ENCODE measurements at regions not wholly inside any gene's neighbourhood (a gene's known extent, or its start where the extent isn't known, plus 50 kb on each side); places are given as distances from the start of the nearest gene placed in this dataset.

- Histone ChIP-seq H3K9me3 (no peaks in the 10 kb centered on the region), H3K4me1 (no peaks in the 10 kb centered on the region), H3K27ac (no peak overlapping the region), H3K36me3 (no peaks in the 10 kb centered on the region), H3K4me3 (no peak overlapping the region), H3K27me3 (no peaks in the 10 kb centered on the region)
- intact Hi-C loops (cut with DNase I; ENCODE audit: low total_unique reads): loop anchor here (5.0 kb wide), 2 partner anchors 129 to 199 kb away; no protein-coding TSS in a partner anchor
- TF ChIP-seq POLR2A (IDR thresholded peaks at IDR 0.05) (no peak), CTCF (IDR thresholded peaks at IDR 0.05) (peak; percentile 78 to 92 (median 84))
- DNase-seq: peak in 1 of 2 donors; percentile 62
Observed at GRCh38 chr3:16048435-16049318, 125.8 kb upstream of the GALNT15 start.

DNA sequence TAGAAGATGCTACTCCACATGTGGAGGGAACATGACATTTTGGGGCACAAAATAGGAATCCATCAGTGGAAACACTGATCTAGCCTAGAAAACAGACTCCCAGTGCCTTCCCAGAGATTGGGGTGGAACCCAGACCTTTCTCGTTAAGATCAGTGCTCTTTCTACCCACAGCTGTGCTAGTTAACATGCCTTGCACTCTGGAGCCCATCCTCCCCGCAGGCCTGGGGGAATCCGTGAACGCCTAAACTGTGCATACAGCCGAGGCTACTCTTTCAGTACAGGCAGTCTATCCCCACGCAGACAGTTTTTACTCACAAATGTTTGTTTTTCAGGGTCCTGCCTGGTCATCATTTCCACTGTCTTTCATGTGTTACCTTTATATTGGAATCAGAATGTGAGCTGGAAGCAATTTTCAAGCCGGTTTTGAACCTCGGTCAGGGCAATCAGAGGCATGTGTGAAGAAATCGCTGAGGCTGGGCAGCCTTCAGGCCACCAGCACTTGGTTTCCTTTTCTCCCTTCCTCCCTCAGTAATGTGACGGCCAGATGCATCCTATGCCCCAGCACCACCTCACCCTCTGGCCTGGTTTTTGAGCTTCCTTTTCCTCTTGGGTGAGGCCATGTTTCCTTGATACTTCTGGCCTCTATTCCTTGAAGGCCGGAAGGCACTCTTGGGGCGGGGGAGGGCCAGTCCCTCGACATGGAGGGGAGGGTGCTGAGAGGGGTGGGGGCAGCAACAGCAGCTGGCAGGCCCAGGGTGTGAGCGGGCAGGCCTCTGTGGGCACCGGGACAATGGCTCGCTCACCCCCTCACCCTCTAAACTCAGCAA lies 123.6 kb upstream of the GALNT15 start:
- no peaks in the 10 kb centered on the region for H3K9me3 ChIP-seq
- no peak for TF ChIP-seq POLR2A (IDR thresholded peaks at IDR 0.05)
- TF ChIP-seq CTCF (IDR thresholded peaks at IDR 0.05): no peak
- H3K27ac ChIP-seq: peak overlapping the region; percentile 54 to 65
- peak in 1 of 2 donors; percentile 52 for DNase-seq
- no peak overlapping the region for H3K4me3 ChIP-seq
- no peaks in the 10 kb centered on the region for H3K27me3 ChIP-seq
- intact Hi-C loops (cut with DNase I; ENCODE audit: low total_unique reads): no loop called here
- H3K4me1 ChIP-seq: no peaks in the 10 kb centered on the region
- no peaks in the 10 kb centered on the region for H3K36me3 ChIP-seq

DNA sequence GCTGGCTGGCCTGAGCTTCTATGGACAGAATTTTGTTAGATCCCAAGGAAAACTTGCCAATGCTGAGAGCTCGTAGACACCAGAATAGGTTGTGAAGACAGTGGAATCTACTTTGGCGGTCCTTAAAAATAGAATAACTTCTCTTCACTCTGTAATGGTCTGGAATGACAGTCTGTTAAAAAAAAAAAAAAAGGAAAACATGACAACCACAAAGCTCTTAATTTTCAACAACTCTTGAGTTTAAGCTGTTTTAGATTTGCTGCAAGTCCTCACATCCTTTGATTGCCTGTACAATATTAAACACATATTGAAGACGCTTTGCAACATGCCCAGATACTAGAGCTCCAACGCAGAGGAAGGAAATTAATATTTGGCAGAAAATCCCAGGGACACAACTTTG lies 122.8 kb upstream of the GALNT15 start:
- TF ChIP-seq POLR2A (IDR thresholded peaks at IDR 0.05): no peak
- TF ChIP-seq CTCF (IDR thresholded peaks at IDR 0.05): no peak
- Histone ChIP-seq H3K9me3 (no peaks in the 10 kb centered on the region), H3K4me1 (no peaks in the 10 kb centered on the region), H3K4me3 (no peak overlapping the region), H3K27ac (peak overlapping the region; percentile 48 to 65), H3K36me3 (no peaks in the 10 kb centered on the region), H3K27me3 (no peaks in the 10 kb centered on the region)
- intact Hi-C loops (cut with DNase I; ENCODE audit: low total_unique reads): no loop called here
- no peak for DNase-seq

GRCh38 chr3:16052964-16053363 lies 121.5 kb upstream of the GALNT15 start:
- intact Hi-C loops (cut with DNase I; ENCODE audit: low total_unique reads): no loop called here
- Histone ChIP-seq H3K4me1 (no peaks in the 10 kb centered on the region), H3K9me3 (no peaks in the 10 kb centered on the region), H3K4me3 (no peak overlapping the region), H3K27ac (no peak overlapping the region), H3K36me3 (no peaks in the 10 kb centered on the region), H3K27me3 (no peaks in the 10 kb centered on the region)
- DNase-seq: no peak
- TF ChIP-seq CTCF (IDR thresholded peaks at IDR 0.05): no peak
- TF ChIP-seq POLR2A (IDR thresholded peaks at IDR 0.05): no peak

- no peaks in the 10 kb centered on the region for H3K27me3 ChIP-seq
- H3K4me1 ChIP-seq: no peaks in the 10 kb centered on the region
- DNase-seq: no peak
- intact Hi-C loops (cut with DNase I; ENCODE audit: low total_unique reads): no loop called here
- TF ChIP-seq POLR2A (IDR thresholded peaks at IDR 0.05) (no peak), CTCF (IDR thresholded peaks at IDR 0.05) (no peak)
- peak overlapping the region in 1 of 2 donors; percentile 11 for H3K27ac ChIP-seq
- H3K4me3 ChIP-seq: no peak overlapping the region
- H3K9me3 ChIP-seq: no peaks in the 10 kb centered on the region
- no peaks in the 10 kb centered on the region for H3K36me3 ChIP-seq
Observed at GRCh38 chr3:16053794-16054193, 120.7 kb upstream of the GALNT15 start.

Data from uterus (tissue), 3 donors.